ENCODE measurements at regions not wholly inside any gene's neighbourhood (a gene's known extent, or its start where the extent isn't known, plus 50 kb on each side); places are given as distances from the start of the nearest gene placed in this dataset.
A peak's percentile ranks its signal among the peaks of the same experiment; 100 is the strongest.

DNA sequence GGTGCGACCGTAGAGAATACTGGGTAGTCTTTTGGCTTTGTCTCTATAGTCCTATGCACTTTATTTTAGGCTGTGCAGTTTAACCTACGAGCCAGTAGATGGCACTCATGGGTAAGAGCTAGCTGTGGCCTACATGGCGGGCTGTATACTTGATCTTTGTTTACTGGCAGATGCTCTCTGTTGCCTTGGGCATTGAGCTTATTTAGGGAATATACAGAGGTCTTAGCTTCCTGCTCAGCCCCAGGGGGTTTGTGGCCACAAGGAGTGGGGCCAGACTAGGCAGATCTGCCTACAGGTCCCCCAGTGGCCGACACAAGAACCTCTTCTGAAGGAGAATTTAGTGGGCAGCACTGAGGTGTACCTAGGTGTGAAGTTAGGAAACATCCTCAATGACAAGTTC lies 227.6 kb upstream of the HDX start:
- Histone ChIP-seq H3K4me2 (replicated peaks; ENCODE audit: low read depth, low read length, poor library complexity, severe bottlenecking) (no peak overlapping the region), H3K27me3 (replicated peaks in 1 of 4; ENCODE audit: control extremely low read depth in 1 of 4, control insufficient read depth in 3 of 4, insufficient read depth in 4 of 4, low read length in 3 of 4) (no peaks in the 10 kb centered on the region), H3K9me3 (ENCODE audit: control extremely low read depth in 1 of 3, control insufficient read depth in 2 of 3, insufficient read depth in 1 of 3, low read length in 2 of 3) (no peaks in the 10 kb centered on the region), H3K27ac (ENCODE audit: low read length in 2 of 2) (no peak overlapping the region), H2AFZ (ENCODE audit: insufficient read depth, low read depth, low read length, poor library complexity, severe bottlenecking) (no peak overlapping the region), H3K4me3 (ENCODE audit: control extremely low read depth in 1 of 5, extremely low read depth in 1 of 5, insufficient read depth in 1 of 5, low read depth in 2 of 5, low read length in 4 of 5) (no peak overlapping the region), H3K9ac (ENCODE audit: low read length) (no peak overlapping the region), H3K4me1 (ENCODE audit: control insufficient read depth in 2 of 2, insufficient read depth in 2 of 2, low read length in 2 of 2) (no peaks in the 10 kb centered on the region), H3K36me3 (replicated peaks in 1 of 2; ENCODE audit: control extremely low read depth in 1 of 2, control insufficient read depth in 1 of 2, extremely low read depth in 1 of 2, insufficient read depth in 2 of 2, low read length in 1 of 2) (no peaks in the 10 kb centered on the region), H4K20me1 (ENCODE audit: control insufficient read depth, insufficient read depth, low read length, poor library complexity, severe bottlenecking) (no peaks in the 10 kb centered on the region), H3K79me2 (ENCODE audit: control insufficient read depth, insufficient read depth, low read length) (no peaks in the 10 kb centered on the region)
- 0% methylated on average over 2 of the region's 5 CpGs for whole genome bisulfite sequencing (ENCODE audit: insufficient coverage)
- ChIA-PET CTCF (interaction anchor here (0.9 kb wide), 1 partner anchor 323 kb away, joined by 3 read pairs; no protein-coding TSS in a partner anchor), POLR2A (no interaction called here)
- H3K4me1 Mint-ChIP-seq, result no peaks in the 10 kb centered on the region
- no peaks in the 10 kb centered on the region for H3K9me3 Mint-ChIP-seq (ENCODE audit: insufficient read depth)
- DNase-seq (peak; percentile 18), ATAC-seq (ENCODE audit: low read depth) (peak; percentile 47)
- intact Hi-C loops (cut with micrococcal nuclease), result no loop called here
- H3K27ac Mint-ChIP-seq, result no peak overlapping the region
- no peak overlapping the region for H3K4me3 Mint-ChIP-seq
- TF ChIP-seq CTCF (IDR thresholded peaks at IDR 0.05) (peak; percentile 51), EZH2 (IDR thresholded peaks at IDR 0.05; ENCODE audit: borderline replicate concordance, insufficient read depth, low read depth, low read length, poor library complexity, severe bottlenecking) (no peak)
- no peaks in the 10 kb centered on the region for H3K27me3 Mint-ChIP-seq

DNA sequence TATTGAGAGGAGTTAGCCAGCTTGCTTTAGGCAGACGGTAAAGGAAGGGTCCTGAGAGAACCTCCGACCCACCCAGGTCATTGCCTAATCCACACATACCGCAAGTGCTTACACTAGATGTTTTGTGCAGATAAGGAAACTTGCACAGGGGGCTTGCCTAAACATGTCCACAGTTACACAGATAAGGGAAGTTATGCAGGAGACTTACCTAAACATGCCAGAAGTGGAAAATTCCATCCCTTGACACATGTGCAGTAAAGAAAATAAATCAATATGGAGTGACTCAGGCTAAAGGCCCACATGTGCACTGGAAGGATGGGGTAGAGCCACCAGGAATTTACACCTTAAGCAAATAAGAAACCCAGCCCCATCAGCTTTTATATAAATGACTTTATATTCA lies 232.8 kb upstream of the HDX start:
- Histone ChIP-seq H3K27me3 (replicated peaks in 1 of 4; ENCODE audit: control extremely low read depth in 1 of 4, control insufficient read depth in 3 of 4, insufficient read depth in 4 of 4, low read length in 3 of 4) (no peaks in the 10 kb centered on the region), H3K4me1 (ENCODE audit: control insufficient read depth in 2 of 2, insufficient read depth in 2 of 2, low read length in 2 of 2) (no peaks in the 10 kb centered on the region), H3K4me3 (ENCODE audit: control extremely low read depth in 1 of 5, extremely low read depth in 1 of 5, insufficient read depth in 1 of 5, low read depth in 2 of 5, low read length in 4 of 5) (no peak overlapping the region), H2AFZ (ENCODE audit: insufficient read depth, low read depth, low read length, poor library complexity, severe bottlenecking) (no peak overlapping the region), H3K36me3 (replicated peaks in 1 of 2; ENCODE audit: control extremely low read depth in 1 of 2, control insufficient read depth in 1 of 2, extremely low read depth in 1 of 2, insufficient read depth in 2 of 2, low read length in 1 of 2) (no peaks in the 10 kb centered on the region), H4K20me1 (ENCODE audit: control insufficient read depth, insufficient read depth, low read length, poor library complexity, severe bottlenecking) (no peaks in the 10 kb centered on the region), H3K27ac (ENCODE audit: low read length in 2 of 2) (no peak overlapping the region), H3K9me3 (ENCODE audit: control extremely low read depth in 1 of 3, control insufficient read depth in 2 of 3, insufficient read depth in 1 of 3, low read length in 2 of 3) (no peaks in the 10 kb centered on the region), H3K9ac (ENCODE audit: low read length) (no peak overlapping the region), H3K4me2 (replicated peaks; ENCODE audit: low read depth, low read length, poor library complexity, severe bottlenecking) (no peak overlapping the region), H3K79me2 (ENCODE audit: control insufficient read depth, insufficient read depth, low read length) (no peaks in the 10 kb centered on the region)
- ATAC-seq (ENCODE audit: low read depth) (no peak), DNase-seq (no peak)
- Mint-ChIP-seq H3K4me1 (no peaks in the 10 kb centered on the region), H3K4me3 (no peak overlapping the region), H3K27ac (no peak overlapping the region), H3K27me3 (peaks cover 4% of the 10 kb centered on the region), H3K9me3 (ENCODE audit: insufficient read depth) (no peaks in the 10 kb centered on the region)
- CTCF ChIA-PET, result no interaction called here
- intact Hi-C loops (cut with micrococcal nuclease), result no loop called here
- WGBS (ENCODE audit: insufficient coverage), result no CpG with 5 or more reads among the region's 3 CpGs
- POLR2A ChIA-PET, result no interaction called here
- TF ChIP-seq EZH2 (IDR thresholded peaks at IDR 0.05; ENCODE audit: borderline replicate concordance, insufficient read depth, low read depth, low read length, poor library complexity, severe bottlenecking), result no peak
- TF ChIP-seq CTCF (IDR thresholded peaks at IDR 0.05), result no peak

Measured in B cell (primary cell).